ENCODE measurements at regions not wholly inside any gene's neighbourhood (a gene's known extent, or its start where the extent isn't known, plus 50 kb on each side); places are given as distances from the start of the nearest gene placed in this dataset.

DNA sequence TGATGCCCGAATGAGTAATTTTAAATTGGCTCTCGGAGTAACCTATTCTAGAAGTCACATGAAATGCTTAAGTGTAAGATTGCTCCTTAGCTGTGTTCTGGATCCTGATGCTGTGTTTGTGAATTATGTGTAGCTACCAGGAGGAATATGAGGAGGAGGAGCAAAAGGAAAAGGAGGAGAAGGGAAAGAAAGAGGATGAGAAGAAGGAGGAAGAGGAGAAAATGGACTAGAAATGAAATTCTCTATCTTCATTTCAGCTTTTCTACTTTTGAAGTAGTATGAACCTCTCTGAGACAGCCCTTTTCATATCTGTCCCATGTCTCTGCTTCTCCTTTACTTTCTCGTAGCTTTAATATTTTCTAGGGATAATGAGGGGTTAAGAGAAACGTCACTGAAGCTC, 119.4 kb upstream of the ACTBL2 start:
- TF ChIP-seq POLR2A (IDR thresholded peaks at IDR 0.05; ENCODE audit: extremely low read depth, insufficient read length), result no peak
- TF ChIP-seq, protein P1, sequence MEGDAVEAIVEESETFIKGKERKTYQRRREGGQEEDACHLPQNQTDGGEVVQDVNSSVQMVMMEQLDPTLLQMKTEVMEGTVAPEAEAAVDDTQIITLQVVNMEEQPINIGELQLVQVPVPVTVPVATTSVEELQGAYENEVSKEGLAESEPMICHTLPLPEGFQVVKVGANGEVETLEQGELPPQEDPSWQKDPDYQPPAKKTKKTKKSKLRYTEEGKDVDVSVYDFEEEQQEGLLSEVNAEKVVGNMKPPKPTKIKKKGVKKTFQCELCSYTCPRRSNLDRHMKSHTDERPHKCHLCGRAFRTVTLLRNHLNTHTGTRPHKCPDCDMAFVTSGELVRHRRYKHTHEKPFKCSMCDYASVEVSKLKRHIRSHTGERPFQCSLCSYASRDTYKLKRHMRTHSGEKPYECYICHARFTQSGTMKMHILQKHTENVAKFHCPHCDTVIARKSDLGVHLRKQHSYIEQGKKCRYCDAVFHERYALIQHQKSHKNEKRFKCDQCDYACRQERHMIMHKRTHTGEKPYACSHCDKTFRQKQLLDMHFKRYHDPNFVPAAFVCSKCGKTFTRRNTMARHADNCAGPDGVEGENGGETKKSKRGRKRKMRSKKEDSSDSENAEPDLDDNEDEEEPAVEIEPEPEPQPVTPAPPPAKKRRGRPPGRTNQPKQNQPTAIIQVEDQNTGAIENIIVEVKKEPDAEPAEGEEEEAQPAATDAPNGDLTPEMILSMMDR (IDR thresholded peaks at IDR 0.05; ENCODE audit: low read depth, low read length), result no peak
- no peak for TF ChIP-seq MYC (IDR thresholded peaks at IDR 0.05; ENCODE audit: low read depth, low read length)
- TF ChIP-seq, protein P2, sequence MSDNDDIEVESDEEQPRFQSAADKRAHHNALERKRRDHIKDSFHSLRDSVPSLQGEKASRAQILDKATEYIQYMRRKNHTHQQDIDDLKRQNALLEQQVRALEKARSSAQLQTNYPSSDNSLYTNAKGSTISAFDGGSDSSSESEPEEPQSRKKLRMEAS (IDR thresholded peaks at IDR 0.05; ENCODE audit: low read depth, low read length), result no peak
- no peak for DNase-seq (ENCODE audit: low read depth)
- no peak overlapping the region for H3K4me3 ChIP-seq (ENCODE audit: low read depth, low read length)

DNA sequence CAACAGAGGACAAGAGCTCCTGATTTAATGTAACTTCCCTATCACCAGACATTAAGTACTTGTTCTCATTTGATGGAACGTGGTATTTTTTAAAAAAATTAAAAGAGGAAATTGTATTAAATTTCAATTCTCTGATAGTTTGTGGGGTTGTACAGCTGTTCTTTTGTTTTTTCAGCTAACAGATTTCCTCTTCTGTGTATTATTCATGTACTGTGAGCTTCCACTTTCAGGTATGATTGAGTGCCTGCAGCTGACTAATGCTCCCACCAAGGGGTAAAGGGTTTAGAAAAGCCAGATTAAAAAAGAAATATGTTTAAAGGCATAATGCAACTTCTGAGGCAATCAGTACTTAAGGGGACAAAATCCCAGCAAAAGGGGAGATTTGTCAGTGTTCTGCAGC, 117.7 kb upstream of the ACTBL2 start:
- no peak for DNase-seq (ENCODE audit: low read depth)
- TF ChIP-seq POLR2A (IDR thresholded peaks at IDR 0.05; ENCODE audit: extremely low read depth, insufficient read length) (no peak), MYC (IDR thresholded peaks at IDR 0.05; ENCODE audit: low read depth, low read length) (no peak)
- TF ChIP-seq, protein P2 (IDR thresholded peaks at IDR 0.05; ENCODE audit: low read depth, low read length), result no peak
- TF ChIP-seq, protein P1 (IDR thresholded peaks at IDR 0.05; ENCODE audit: low read depth, low read length), result no peak
- H3K4me3 ChIP-seq (ENCODE audit: low read depth, low read length), result no peak overlapping the region

- no peak for DNase-seq (ENCODE audit: low read depth)
- TF ChIP-seq, protein P1 (IDR thresholded peaks at IDR 0.05; ENCODE audit: low read depth, low read length), result no peak
- TF ChIP-seq POLR2A (IDR thresholded peaks at IDR 0.05; ENCODE audit: extremely low read depth, insufficient read length), result no peak
- no peak for TF ChIP-seq MYC (IDR thresholded peaks at IDR 0.05; ENCODE audit: low read depth, low read length)
- TF ChIP-seq, protein P2 (IDR thresholded peaks at IDR 0.05; ENCODE audit: low read depth, low read length), result no peak
- H3K4me3 ChIP-seq (ENCODE audit: low read depth, low read length), result no peak overlapping the region
Observed at GRCh38 chr5:57598756-57599155, 116.1 kb upstream of the ACTBL2 start.

- no peak overlapping the region for H3K4me3 ChIP-seq (ENCODE audit: low read depth, low read length)
- no peak for DNase-seq (ENCODE audit: low read depth)
- TF ChIP-seq, protein P2 (IDR thresholded peaks at IDR 0.05; ENCODE audit: low read depth, low read length), result no peak
Observed at GRCh38 chr5:57598097-57598496, 115.5 kb upstream of the ACTBL2 start.

DNA sequence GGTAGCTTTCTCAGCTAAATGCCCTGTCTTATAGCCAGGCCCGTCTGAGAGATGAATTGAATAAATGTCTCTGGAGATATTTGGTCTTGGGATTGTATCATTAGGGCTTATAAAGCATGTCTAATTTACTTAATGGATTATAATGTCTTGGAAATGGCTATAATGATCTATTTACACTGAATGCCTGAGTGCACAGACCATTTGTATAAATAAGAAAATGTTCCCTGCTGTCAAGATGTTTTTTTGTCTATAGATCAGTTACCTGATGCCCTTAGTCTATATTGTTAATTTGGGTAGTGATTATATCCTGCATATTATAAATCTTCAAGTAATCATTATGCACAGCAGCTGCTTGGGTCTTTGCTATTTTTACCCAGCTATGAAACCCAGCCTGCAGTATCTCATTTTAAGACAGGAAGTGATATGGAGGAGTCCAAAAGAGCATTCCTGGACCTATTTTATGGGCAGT, 112.9 kb upstream of the ACTBL2 start:
- DNase-seq (ENCODE audit: low read depth), result no peak
- TF ChIP-seq, protein P1 (IDR thresholded peaks at IDR 0.05; ENCODE audit: low read depth, low read length), result no peak
- TF ChIP-seq MYC (IDR thresholded peaks at IDR 0.05; ENCODE audit: low read depth, low read length) (no peak), POLR2A (IDR thresholded peaks at IDR 0.05; ENCODE audit: extremely low read depth, insufficient read length) (no peak)
- TF ChIP-seq, protein P2 (IDR thresholded peaks at IDR 0.05; ENCODE audit: low read depth, low read length), result no peak
- H3K4me3 ChIP-seq (ENCODE audit: low read depth, low read length), result no peak overlapping the region

GRCh38 chr5:57594436-57594835, 111.8 kb upstream of the ACTBL2 start:
- TF ChIP-seq, protein P1 (IDR thresholded peaks at IDR 0.05; ENCODE audit: low read depth, low read length), result no peak
- TF ChIP-seq POLR2A (IDR thresholded peaks at IDR 0.05; ENCODE audit: extremely low read depth, insufficient read length), result no peak
- TF ChIP-seq, protein P2 (IDR thresholded peaks at IDR 0.05; ENCODE audit: low read depth, low read length), result no peak
- no peak for TF ChIP-seq MYC (IDR thresholded peaks at IDR 0.05; ENCODE audit: low read depth, low read length)
- DNase-seq (ENCODE audit: low read depth), result no peak
- H3K4me3 ChIP-seq (ENCODE audit: low read depth, low read length), result no peak overlapping the region
